DOHH2 (cell line): ENCODE measurements at regions not wholly inside any gene's neighbourhood (a gene's known extent, or its start where the extent isn't known, plus 50 kb on each side); places are given as distances from the start of the nearest gene placed in this dataset.

ENCODE experiments used
- H3F3A ChIP-seq: fragments of 200-600 bp; sonication (generic), shearing (Covaris generic); 2 replicates; pipeline ENCODE4 v1.6.0; 2016; ENCODE audit warnings: antibody characterized with exemption, mild to moderate bottlenecking; ENCODE audit not compliant: control insufficient read depth, insufficient read depth
- H3K27ac ChIP-seq: fragments of 200-600 bp; sonication (generic); 2 replicates; pipeline ENCODE4 v1.5.1; 2014; ENCODE audit warnings: low read depth, mild to moderate bottlenecking, low read length, moderate library complexity
- H3K27me3 ChIP-seq: fragments of 200-600 bp; sonication (generic); 2 replicates; pipeline ENCODE4 v1.6.1; 2014; ENCODE audit warnings: mild to moderate bottlenecking, low read length, mixed read lengths; ENCODE audit not compliant: control insufficient read depth
- H3K36me3 ChIP-seq: fragments of 200-600 bp; sonication (generic); 2 replicates; pipeline ENCODE4 v1.6.1; 2014; ENCODE audit warnings: mild to moderate bottlenecking, low read length, moderate library complexity, mixed read lengths; ENCODE audit not compliant: control insufficient read depth
- H3K4me1 ChIP-seq: fragments of 200-600 bp; sonication (generic); 2 replicates; pipeline ENCODE4 v1.6.1; 2014; ENCODE audit warnings: mild to moderate bottlenecking, low read length, mixed read lengths; ENCODE audit not compliant: control insufficient read depth
- H3K4me2 ChIP-seq: fragments of 200-600 bp; sonication (generic); 2 replicates; pipeline ENCODE4 v1.6.0; 2014; ENCODE audit warnings: mild to moderate bottlenecking, low read length, moderate library complexity
- H3K4me3 ChIP-seq: fragments of 200-600 bp; sonication (generic); 2 replicates; pipeline ENCODE4 v1.5.1; 2014; ENCODE audit warnings: mild to moderate bottlenecking, low read length, mixed read lengths
- H3K79me2 ChIP-seq: fragments of 200-600 bp; sonication (generic); 2 replicates; pipeline ENCODE4 v1.6.1; 2014; ENCODE audit warnings: mild to moderate bottlenecking, low read length, mixed read lengths; ENCODE audit not compliant: control insufficient read depth
- H3K9me2 ChIP-seq: fragments of 200-600 bp; sonication (generic); replicated peaks from 2 replicates; pipeline ENCODE4 v1.6.1; 2014; ENCODE audit warnings: mild to moderate bottlenecking, low read length, mixed read lengths; ENCODE audit not compliant: control insufficient read depth
- H3K9me3 ChIP-seq: fragments of 200-600 bp; sonication (generic); 2 replicates; pipeline ENCODE4 v1.6.1; 2014; ENCODE audit warnings: antibody characterized with exemption, low read length, mixed read lengths; ENCODE audit not compliant: control insufficient read depth, insufficient read depth
- H4K20me1 ChIP-seq: fragments of 200-600 bp; sonication (generic); 2 replicates; pipeline ENCODE4 v1.6.0; 2014; ENCODE audit warnings: low read depth, mild to moderate bottlenecking, antibody characterized with exemption, low read length, moderate library complexity; ENCODE audit not compliant: control insufficient read depth, insufficient read depth
- CTCF ChIP-seq: fragments of 200-600 bp; sonication (generic); IDR thresholded peaks from one replicate; pipeline ENCODE4 v1.5.1; 2014; ENCODE audit warnings: antibody characterized with exemption, mild to moderate bottlenecking, low read depth, low read length; ENCODE audit not compliant: poor library complexity, severe bottlenecking
- EZH2phosphoT487 ChIP-seq: fragments of 200-600 bp; sonication (generic); IDR thresholded peaks from 2 replicates; pipeline ENCODE4 v1.6.1; 2017; ENCODE audit warnings: borderline replicate concordance, mild to moderate bottlenecking, antibody characterized with exemption, low read length, moderate library complexity, mixed read lengths

DNA sequence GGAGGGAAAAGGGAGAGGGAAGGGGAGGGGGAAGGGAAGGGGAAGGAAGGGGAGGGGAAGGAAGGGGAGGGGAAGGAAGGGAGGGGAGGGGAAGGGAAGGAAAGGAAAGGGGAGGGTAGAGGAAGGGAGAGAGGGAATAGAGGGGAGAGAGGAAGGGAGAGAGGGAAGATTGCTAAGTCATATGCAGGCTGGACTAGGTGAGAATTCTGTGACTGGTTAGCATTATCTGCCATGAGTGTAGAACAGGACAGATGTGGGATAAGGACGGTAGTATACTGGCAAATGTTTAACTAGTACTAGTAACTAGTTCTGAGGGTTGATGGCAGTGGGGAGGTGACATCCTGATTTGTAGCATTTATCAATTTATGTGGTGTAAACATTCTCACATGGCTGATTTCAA, 203.5 kb upstream of the RAD23B start:
- Histone ChIP-seq H3K9me3 (no peaks in the 10 kb centered on the region), H3K4me1 (no peaks in the 10 kb centered on the region), H3K4me2 (no peak overlapping the region), H3K4me3 (no peak overlapping the region), H3F3A (no peaks in the 10 kb centered on the region), H3K27me3 (no peaks in the 10 kb centered on the region; the same call in 1 of the 2 replicates), H3K27ac (no peak overlapping the region), H3K79me2 (no peaks in the 10 kb centered on the region), H3K36me3 (no peaks in the 10 kb centered on the region), H3K9me2 (no peaks in the 10 kb centered on the region), H4K20me1 (no peaks in the 10 kb centered on the region)
- no peak for TF ChIP-seq EZH2phosphoT487
- no peak for TF ChIP-seq CTCF

DNA sequence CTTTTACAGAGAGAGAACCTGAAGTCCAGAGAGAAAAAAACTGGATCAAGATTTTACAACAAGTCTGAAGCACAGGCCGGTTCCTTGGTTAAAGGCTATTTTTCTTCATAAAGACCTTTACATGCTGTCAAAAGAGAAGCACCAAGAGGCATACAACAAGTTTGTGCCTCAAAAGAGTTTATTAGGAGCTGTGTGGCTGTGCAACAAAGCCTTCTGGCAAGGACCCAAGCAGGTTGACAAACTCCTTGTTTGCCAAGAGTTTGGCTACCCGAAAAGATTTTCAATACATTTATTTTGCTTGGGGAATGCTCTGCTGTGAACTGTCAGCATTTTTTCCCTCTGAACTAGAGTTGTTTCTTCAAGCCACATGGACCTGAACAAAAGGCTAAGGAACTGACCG, 202.9 kb upstream of the RAD23B start:
- no peaks in the 10 kb centered on the region for H3K79me2 ChIP-seq
- H3K27ac ChIP-seq: no peak overlapping the region
- H3K9me3 ChIP-seq: no peaks in the 10 kb centered on the region
- no peak overlapping the region for H3K4me2 ChIP-seq
- no peak for TF ChIP-seq EZH2phosphoT487
- TF ChIP-seq CTCF: no peak
- no peaks in the 10 kb centered on the region for H3K9me2 ChIP-seq
- H4K20me1 ChIP-seq: no peaks in the 10 kb centered on the region
- H3K36me3 ChIP-seq: no peaks in the 10 kb centered on the region
- H3K4me1 ChIP-seq: no peaks in the 10 kb centered on the region
- no peaks in the 10 kb centered on the region for H3F3A ChIP-seq
- H3K27me3 ChIP-seq: peaks cover 3% of the 10 kb centered on the region
- no peak overlapping the region for H3K4me3 ChIP-seq

DNA sequence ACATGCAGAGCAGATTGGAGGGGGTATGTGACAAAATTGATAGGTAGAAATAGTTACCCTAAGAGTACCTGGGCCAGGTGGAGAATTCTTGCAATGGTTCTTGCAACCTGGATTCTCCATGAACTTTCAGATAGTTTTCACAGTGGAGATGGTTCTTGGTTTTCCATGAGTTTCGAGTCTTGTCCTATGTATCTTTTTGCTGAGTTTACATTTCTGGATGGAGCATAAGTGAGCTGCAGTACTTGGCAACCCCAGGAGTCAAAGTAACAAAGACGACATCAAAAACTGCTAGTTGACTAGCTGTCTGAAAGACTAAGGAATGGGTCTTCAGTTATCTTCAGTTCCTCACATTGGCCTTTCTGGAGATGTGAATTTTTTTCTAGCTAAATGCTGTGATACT, 196.6 kb upstream of the RAD23B start:
- no peaks in the 10 kb centered on the region for H3K79me2 ChIP-seq
- no peaks in the 10 kb centered on the region for H3K36me3 ChIP-seq
- no peak overlapping the region for H3K4me2 ChIP-seq
- no peaks in the 10 kb centered on the region for H3K9me3 ChIP-seq
- TF ChIP-seq EZH2phosphoT487: no peak
- TF ChIP-seq CTCF: no peak
- peaks cover 3% of the 10 kb centered on the region; the same call in 1 of the 2 replicates for H3K27me3 ChIP-seq
- H3K4me1 ChIP-seq: no peaks in the 10 kb centered on the region
- H3K9me2 ChIP-seq: no peaks in the 10 kb centered on the region
- no peaks in the 10 kb centered on the region for H4K20me1 ChIP-seq
- no peak overlapping the region for H3K27ac ChIP-seq
- H3F3A ChIP-seq: no peaks in the 10 kb centered on the region
- H3K4me3 ChIP-seq: no peak overlapping the region

- no peaks in the 10 kb centered on the region for H3F3A ChIP-seq
- TF ChIP-seq EZH2phosphoT487 (no peak), CTCF (no peak)
- peaks cover 3% of the 10 kb centered on the region; the same call in 1 of the 2 replicates for H3K27me3 ChIP-seq
- no peaks in the 10 kb centered on the region for H4K20me1 ChIP-seq
- H3K4me3 ChIP-seq: no peak overlapping the region
- no peaks in the 10 kb centered on the region for H3K9me3 ChIP-seq
- H3K9me2 ChIP-seq: no peaks in the 10 kb centered on the region
- H3K27ac ChIP-seq: no peak overlapping the region
- H3K36me3 ChIP-seq: no peaks in the 10 kb centered on the region
- H3K4me1 ChIP-seq: no peaks in the 10 kb centered on the region
- H3K79me2 ChIP-seq: no peaks in the 10 kb centered on the region
- H3K4me2 ChIP-seq: no peak overlapping the region
Observed at GRCh38 chr9:107087222-107087621, 195.9 kb upstream of the RAD23B start.
